C4-2B (cell line): ENCODE measurements at regions not wholly inside any gene's neighbourhood (a gene's known extent, or its start where the extent isn't known, plus 50 kb on each side); places are given as distances from the start of the nearest gene placed in this dataset.

ENCODE experiments used
- ZFX ChIP-seq: fragments of 450-650 bp; IDR thresholded peaks from 2 replicates; pipeline ENCODE4 v1.6.1; 2017
- TF ChIP-seq, protein P1 (sequence below): fragments of 450-650 bp; conservative IDR thresholded peaks from 2 replicates; pipeline ENCODE4 v1.5.1; 2017; ENCODE audit warnings: mild to moderate bottlenecking

DNA sequence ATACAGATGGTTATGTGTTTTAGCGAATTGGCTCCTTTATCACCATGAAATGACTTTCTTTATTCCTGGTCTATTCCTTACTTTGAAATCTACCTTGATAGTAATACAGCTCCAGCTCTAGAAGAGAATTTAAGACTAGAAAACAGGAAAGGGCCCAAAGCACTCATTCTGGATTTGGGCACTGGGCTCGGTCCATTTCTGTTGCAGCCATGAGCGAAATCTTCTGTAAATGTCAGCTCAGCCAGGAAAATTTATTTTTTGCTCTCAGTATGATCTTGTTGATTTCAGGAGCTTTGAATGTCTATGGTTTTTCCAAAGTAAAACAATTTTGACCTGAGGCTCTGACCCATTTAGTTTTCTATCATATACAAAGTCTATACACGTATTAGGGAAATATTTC, 104.1 kb downstream of the DIRAS2 start:
- TF ChIP-seq, protein P1, sequence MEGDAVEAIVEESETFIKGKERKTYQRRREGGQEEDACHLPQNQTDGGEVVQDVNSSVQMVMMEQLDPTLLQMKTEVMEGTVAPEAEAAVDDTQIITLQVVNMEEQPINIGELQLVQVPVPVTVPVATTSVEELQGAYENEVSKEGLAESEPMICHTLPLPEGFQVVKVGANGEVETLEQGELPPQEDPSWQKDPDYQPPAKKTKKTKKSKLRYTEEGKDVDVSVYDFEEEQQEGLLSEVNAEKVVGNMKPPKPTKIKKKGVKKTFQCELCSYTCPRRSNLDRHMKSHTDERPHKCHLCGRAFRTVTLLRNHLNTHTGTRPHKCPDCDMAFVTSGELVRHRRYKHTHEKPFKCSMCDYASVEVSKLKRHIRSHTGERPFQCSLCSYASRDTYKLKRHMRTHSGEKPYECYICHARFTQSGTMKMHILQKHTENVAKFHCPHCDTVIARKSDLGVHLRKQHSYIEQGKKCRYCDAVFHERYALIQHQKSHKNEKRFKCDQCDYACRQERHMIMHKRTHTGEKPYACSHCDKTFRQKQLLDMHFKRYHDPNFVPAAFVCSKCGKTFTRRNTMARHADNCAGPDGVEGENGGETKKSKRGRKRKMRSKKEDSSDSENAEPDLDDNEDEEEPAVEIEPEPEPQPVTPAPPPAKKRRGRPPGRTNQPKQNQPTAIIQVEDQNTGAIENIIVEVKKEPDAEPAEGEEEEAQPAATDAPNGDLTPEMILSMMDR: no peak
- no peak for TF ChIP-seq ZFX
